Lower lobe of right lung (tissue), 2 donors: ENCODE measurements at regions not wholly inside any gene's neighbourhood (a gene's known extent, or its start where the extent isn't known, plus 50 kb on each side); places are given as distances from the start of the nearest gene placed in this dataset.

Experiments used
- ATAC-seq, 2 donors: fragments of 200-7000 bp; cut with Tn5 transposase; one replicate each; pipeline ENCODE4 v1.9.1; 2020 to 2022; ENCODE audit warnings: mild to moderate bottlenecking in 2 of 2, moderate library complexity in 2 of 2
- DNase-seq: peaks from one replicate; pipeline ENCODE4 v3.0.0-alpha.2; 2020
- H3K27ac ChIP-seq: fragments of 200-600 bp; one replicate; pipeline ENCODE4 v1.8.0; 2022
- H3K27me3 ChIP-seq: fragments of 200-600 bp; one replicate; pipeline ENCODE4 v1.8.0; 2022; ENCODE audit warnings: low read depth
- H3K36me3 ChIP-seq: fragments of 200-600 bp; one replicate; pipeline ENCODE4 v1.8.0; 2022; ENCODE audit warnings: mild to moderate bottlenecking
- H3K4me1 ChIP-seq: fragments of 200-600 bp; one replicate; pipeline ENCODE4 v1.8.0; 2022
- H3K4me3 ChIP-seq: fragments of 200-600 bp; one replicate; pipeline ENCODE4 v1.8.0; 2022; ENCODE audit warnings: mild to moderate bottlenecking
- H3K9me3 ChIP-seq: fragments of 200-600 bp; one replicate; pipeline ENCODE4 v1.8.0; 2022
- intact Hi-C: fragments of 100-400 bp; cut with DNase I; formaldehyde crosslinking; loops from one replicate; pipeline ENCODE4 v1.11.0; 2022
- TF ChIP-seq, protein P1 (sequence below): fragments of 200-600 bp; IDR thresholded peaks from one replicate; pipeline ENCODE4 v1.8.0; 2022; ENCODE audit warnings: antibody characterized with exemption, mild to moderate bottlenecking
- donor health status: DM: no; HTN: yes; CAD: no; lungs with severe emphysema.

DNA sequence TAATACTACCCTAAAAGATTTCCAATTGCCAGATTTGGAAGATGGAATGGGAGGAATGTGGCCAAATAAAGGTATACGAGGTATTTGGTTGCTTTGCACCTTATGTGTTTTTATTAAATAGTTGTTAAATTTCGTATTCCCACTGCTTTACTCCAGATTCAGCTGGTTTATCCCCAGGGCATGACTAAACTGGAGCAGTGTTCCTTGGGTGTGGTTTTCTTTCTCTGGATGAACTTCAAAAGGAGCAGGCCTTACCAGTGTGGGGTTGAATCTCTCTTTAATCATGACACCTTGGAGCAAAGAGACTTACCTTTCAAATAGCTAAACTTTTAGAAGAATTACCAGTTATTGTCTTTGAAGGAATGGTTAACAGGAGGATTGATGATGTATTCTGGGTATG, 121.7 kb upstream of the BNC2 start:
- no peak for DNase-seq
- Histone ChIP-seq H3K4me1 (no peaks in the 10 kb centered on the region), H3K27me3 (no peaks in the 10 kb centered on the region), H3K36me3 (no peaks in the 10 kb centered on the region), H3K4me3 (no peak overlapping the region), H3K27ac (no peak overlapping the region), H3K9me3 (peaks cover 14% of the 10 kb centered on the region)
- intact Hi-C loops, result no loop called here
- TF ChIP-seq, protein P1, sequence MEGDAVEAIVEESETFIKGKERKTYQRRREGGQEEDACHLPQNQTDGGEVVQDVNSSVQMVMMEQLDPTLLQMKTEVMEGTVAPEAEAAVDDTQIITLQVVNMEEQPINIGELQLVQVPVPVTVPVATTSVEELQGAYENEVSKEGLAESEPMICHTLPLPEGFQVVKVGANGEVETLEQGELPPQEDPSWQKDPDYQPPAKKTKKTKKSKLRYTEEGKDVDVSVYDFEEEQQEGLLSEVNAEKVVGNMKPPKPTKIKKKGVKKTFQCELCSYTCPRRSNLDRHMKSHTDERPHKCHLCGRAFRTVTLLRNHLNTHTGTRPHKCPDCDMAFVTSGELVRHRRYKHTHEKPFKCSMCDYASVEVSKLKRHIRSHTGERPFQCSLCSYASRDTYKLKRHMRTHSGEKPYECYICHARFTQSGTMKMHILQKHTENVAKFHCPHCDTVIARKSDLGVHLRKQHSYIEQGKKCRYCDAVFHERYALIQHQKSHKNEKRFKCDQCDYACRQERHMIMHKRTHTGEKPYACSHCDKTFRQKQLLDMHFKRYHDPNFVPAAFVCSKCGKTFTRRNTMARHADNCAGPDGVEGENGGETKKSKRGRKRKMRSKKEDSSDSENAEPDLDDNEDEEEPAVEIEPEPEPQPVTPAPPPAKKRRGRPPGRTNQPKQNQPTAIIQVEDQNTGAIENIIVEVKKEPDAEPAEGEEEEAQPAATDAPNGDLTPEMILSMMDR, result no peak
- no peak for ATAC-seq

DNA sequence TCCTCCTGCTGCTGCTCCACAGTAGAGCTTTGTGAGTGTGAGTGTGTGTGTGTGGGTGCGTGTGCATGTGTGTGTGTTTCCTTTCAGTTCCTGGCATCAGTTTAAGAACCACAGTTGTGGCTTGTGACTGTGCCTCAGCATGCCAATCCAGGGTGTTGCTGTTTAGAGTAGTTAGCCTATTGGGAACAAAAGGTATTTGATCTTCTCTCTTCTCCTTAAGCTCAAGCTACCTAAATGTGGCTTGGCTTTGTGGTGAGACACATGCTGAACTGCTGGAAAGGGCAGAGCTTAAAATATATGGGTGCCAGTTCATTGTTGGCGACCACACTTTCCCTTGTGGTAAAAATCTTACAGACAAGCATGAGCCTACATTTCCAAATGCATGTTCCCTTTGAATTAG, 116.6 kb upstream of the BNC2 start:
- Histone ChIP-seq H3K9me3 (no peaks in the 10 kb centered on the region), H3K4me1 (no peaks in the 10 kb centered on the region), H3K27me3 (no peaks in the 10 kb centered on the region), H3K36me3 (no peaks in the 10 kb centered on the region), H3K27ac (no peak overlapping the region), H3K4me3 (no peak overlapping the region)
- ATAC-seq (no peak), DNase-seq (no peak)
- TF ChIP-seq, protein P1, result no peak
- intact Hi-C loops, result no loop called here

DNA sequence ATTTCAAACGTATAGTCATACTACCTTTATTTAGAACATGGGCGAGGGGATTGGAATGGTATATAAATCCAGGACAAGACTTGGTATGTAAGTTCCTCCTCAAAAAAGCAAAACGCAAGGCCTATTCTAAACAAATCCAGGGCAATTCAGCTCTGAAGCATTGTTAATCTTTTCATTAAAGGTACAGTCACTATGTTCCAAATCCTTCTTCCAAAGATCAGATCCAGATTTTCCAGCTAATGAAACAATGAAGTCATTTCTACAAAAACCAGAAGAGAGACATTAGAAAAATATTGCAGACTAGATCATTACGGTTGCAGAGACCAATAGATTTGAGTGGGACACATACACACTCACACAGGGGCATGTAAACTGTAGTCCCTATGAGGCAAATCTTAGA, 116.1 kb upstream of the BNC2 start:
- DNase-seq (no peak), ATAC-seq (no peak)
- TF ChIP-seq, protein P1, result no peak
- no peaks in the 10 kb centered on the region for H3K4me1 ChIP-seq
- H3K9me3 ChIP-seq, result no peaks in the 10 kb centered on the region
- no peak overlapping the region for H3K27ac ChIP-seq
- intact Hi-C loops, result no loop called here
- H3K36me3 ChIP-seq, result no peaks in the 10 kb centered on the region
- H3K27me3 ChIP-seq, result no peaks in the 10 kb centered on the region
- H3K4me3 ChIP-seq, result no peak overlapping the region

DNA sequence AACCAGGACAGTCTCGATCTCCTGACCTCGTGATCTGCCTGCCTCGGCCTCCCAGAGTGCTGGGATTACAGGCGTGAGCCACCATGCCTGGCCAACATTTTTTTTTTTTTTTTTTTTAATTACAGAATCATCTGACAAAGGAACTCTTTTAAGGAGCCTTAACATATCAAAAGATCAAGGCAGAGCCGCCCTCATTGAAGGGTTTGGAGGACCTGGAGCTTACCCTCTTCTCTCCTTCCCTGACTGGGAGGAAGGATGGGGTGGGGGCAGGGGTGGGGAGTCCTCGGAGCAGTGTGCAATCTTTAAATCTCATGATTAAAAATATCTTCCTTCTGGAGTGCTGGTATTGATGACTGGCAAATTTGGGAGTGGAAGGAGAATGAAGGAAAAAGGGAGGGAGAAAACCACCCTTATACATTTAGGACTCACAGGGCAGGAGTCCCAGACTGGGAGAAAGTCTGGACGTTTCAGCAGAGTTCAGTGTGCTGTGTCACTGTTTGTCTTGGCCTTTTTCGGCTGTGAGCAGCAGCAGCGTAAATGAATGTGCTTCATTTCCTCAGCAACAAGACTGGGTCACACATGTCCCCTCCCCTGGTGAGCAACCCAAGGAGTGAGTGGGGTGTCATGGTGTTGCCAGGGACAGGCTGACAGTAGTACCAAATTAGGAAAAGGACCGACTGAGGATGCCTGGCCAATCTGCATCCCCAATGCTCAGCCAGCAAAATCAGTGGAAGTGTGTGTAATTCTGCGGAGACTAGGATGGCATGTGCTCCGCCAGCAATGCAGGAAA, 115.3 kb upstream of the BNC2 start:
- intact Hi-C loops, result no loop called here
- H3K27ac ChIP-seq, result no peak overlapping the region
- H3K27me3 ChIP-seq, result no peaks in the 10 kb centered on the region
- no peak for DNase-seq
- TF ChIP-seq, protein P1, result no peak
- no peak overlapping the region for H3K4me3 ChIP-seq
- no peak for ATAC-seq
- no peaks in the 10 kb centered on the region for H3K36me3 ChIP-seq
- H3K9me3 ChIP-seq, result no peaks in the 10 kb centered on the region
- no peaks in the 10 kb centered on the region for H3K4me1 ChIP-seq

DNA sequence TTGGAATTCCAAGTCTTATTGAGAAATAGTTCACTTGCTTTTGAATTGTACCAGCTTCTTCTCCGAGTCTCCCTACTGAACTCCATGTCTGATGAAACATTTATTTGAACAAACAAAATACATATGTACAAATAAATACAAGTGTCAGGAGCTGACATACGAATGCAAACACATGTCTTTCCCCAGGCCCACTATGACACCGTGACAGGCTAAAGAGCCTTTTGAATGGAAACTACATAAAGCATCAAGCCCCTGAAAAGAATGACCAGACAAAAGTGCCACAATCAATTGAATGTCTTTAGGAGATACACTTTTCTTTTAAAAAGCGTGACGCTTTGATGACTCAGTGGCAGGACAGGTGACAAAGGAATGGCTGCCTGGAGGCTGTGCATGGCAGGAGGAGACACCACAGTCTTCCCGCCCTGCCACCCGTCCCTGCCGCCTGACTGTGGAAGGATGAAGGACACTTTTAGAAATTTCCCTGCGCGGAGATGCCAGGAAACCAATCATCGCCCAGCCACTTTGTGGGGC, 112.4 kb upstream of the BNC2 start:
- Histone ChIP-seq H3K27ac (no peak overlapping the region), H3K4me1 (no peaks in the 10 kb centered on the region), H3K9me3 (no peaks in the 10 kb centered on the region), H3K27me3 (no peaks in the 10 kb centered on the region), H3K4me3 (no peak overlapping the region), H3K36me3 (no peaks in the 10 kb centered on the region)
- TF ChIP-seq, protein P1, result no peak
- ATAC-seq, result no peak
- intact Hi-C loops, result no loop called here
- DNase-seq, result no peak
